Left renal cortex interstitium (tissue), 4 donors: ENCODE measurements at regions not wholly inside any gene's neighbourhood (a gene's known extent, or its start where the extent isn't known, plus 50 kb on each side); places are given as distances from the start of the nearest gene placed in this dataset.

Source experiments
- DNase-seq, 4 donors: peaks; one replicate each; pipeline ENCODE4 v3.0.0-alpha.2; 2013; ENCODE audit warnings: low read depth in 4 of 4, low spot score in 2 of 4, missing footprints in 1 of 4

DNA sequence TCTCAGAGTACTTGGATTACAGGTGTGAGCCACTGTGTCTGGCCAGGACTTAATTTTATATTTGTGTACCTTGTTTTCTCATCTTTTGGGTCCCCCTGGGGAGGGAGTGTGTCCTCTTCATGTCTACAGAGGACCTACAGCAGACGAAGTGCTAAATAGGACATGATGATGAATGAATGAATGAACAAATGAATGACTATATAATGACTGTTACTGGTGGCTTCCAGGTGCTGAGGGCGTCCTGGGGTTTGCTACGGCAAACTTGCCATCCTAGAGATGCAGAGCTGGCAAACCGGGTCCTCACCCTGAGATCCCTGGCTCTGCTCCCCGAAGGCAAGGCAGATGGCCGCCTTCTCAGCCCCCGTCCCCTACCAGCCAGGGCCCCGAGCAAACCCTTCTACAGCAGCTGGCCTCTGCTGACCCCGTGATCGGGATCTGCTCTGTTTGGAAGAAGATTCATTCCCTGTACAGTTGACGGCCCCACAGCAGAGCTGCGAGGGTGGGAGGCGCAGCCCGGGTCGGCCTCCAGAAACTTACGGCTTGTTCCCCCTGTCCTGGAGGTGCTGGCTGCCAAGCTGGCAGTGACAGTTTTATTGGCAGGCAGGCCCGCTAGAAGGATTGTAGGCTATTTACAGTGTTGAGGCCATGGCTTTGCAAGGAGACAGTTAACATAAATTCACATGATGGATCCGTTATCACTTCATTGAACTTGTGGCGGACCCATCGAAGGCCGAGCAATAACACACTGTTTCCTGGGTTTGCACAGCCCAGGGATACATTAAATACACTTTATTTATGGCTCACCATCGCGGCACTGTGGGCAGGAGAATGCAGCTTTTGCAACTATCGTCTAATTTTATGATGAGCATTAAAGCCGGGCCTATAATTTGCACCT, 197.7 kb upstream of the GSE1 start:
- no peak for DNase-seq

DNA sequence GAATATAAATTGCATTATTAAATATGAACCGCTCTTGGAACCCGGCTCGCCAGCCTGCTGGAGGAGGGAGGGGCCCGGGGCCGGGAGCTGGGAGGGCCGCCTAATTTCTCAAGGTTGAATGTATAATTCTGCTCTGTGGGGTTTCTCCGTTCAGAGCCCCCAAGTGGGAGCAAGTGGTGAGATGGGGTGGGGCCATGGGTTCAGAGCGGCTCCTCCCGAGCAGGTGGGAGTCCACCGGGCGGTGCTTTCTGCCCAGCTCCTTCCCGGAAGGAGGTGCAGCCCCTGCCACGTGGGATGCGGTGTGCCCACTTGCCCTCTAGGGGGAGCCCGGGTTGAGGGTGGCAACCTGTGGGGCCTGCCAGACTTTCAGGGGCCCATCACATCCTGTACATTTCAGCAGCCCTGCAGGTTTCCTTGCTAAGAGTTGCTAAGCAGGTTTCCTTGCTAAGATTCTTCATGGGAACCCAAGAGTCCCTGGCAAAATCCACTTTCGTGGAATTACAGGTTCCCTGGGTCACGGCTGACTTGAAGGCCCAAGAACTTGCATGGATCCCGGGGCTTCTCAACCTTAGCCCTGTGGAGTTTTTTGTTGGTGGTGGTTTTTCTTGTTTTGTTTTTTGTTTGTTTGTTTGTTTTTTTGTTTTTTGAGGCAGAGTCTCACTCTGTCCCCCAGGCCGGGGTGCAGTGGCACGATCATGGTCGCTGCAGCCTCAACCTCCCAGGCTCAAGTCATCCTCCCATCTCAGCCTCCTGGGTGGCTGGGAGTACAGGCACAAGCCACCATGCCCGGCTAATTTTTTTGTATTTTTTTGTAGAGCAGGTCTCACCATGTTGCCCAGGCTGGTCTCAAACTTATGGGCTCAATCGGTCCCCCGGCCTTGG, 196.7 kb upstream of the GSE1 start:
- no peak for DNase-seq

DNA sequence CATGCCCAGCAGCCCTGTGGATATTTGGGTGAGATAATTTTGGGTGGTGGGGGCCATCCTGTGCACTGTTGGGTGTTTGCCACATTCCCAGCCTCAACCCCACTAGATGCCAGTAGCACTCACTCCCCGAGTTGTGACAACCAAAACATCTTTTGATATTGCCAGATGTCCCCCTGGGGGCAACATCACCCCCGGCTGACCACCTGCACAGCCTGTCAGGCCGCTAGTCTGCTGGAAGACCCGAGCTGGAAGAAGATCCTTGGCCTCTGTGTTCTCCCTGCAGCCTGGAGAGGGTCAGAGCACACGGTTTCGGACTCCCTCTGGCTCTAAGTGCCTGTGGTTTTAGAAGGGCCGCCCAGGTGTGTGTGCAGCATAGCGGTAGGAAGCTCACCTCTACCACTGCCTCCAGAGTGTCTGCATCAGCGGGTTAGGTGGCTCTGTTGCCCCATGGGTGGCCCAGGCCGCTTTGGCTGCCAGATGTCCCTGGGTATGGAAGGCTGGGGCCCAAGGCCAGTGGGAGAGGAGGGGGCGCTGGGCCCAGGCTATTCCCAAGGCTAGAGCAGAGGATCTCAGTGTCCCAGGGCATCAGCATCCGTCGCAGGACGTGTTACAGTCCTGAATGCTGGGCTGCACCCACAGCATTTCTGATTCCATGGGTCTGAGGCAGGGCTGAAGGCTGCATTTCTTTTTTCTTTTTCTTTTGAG, 195.8 kb upstream of the GSE1 start:
- no peak for DNase-seq

DNA sequence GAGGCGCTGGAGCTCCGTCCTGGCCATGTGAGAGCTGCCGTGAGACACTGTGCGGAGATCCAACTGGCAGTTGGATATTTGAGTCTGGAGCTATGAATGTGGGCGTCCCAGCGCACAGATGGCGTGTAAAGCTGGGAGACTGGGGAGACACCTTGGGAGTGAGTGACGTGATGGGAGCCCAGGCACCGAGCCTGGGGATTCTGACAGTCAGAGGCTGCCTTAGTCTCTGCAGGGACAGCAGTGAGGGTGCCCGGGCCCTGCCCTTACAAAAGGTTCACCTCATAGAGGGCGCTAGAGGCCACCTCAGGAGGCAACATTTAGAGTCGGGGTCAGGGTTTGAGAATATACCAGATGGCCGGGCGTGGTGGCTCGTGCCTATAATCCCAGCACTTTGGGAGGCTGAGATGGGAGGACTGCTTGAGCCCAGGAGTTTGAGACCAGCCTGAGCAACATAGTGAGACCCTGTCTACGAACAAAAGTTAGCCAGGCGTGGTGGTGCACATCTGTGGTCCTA, 194.1 kb upstream of the GSE1 start:
- DNase-seq: no peak

DNA sequence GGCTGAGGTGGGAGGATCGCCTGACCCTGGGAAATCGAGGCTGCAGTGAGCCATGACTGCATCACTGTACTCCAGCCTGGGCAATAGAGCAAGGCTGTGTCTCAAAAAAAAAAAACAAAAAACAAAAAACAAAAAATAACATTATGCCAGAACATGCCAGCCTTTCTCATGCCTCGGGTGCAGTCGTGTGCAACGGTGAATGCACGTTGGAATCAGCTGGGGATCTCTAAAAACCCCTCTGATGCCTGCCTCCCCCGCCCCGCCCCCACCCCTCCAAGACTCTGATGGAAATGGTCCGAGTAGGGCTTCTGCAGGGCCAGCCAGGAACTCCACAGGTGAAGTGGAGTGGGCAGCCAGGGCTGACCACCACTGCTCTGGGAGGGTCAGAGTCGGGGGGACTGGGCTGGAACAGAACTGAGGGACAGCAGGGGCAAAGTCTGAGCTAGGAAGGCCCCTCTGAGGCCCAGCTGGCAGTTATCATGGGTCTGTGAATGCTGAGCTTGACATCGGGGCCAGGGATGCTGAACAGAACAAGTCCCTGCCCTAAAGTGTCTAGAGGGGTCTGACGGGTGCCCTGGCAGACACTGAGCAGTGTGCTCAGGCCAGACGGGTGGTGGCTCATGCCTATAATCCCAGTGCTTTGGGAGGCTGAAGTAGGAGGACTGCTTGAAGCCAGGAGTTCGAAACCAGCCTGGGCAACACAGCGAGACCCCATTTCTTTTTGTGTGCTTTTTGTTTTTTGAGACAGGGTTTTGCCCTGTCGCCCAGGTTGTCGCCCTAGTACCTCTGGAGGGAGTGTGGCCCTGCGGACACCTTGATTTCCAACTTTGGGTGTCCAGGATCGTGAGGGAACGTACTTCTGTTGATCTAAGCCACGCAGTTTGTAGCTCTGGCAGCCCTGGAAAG, 193.4 kb upstream of the GSE1 start:
- DNase-seq: no peak

DNA sequence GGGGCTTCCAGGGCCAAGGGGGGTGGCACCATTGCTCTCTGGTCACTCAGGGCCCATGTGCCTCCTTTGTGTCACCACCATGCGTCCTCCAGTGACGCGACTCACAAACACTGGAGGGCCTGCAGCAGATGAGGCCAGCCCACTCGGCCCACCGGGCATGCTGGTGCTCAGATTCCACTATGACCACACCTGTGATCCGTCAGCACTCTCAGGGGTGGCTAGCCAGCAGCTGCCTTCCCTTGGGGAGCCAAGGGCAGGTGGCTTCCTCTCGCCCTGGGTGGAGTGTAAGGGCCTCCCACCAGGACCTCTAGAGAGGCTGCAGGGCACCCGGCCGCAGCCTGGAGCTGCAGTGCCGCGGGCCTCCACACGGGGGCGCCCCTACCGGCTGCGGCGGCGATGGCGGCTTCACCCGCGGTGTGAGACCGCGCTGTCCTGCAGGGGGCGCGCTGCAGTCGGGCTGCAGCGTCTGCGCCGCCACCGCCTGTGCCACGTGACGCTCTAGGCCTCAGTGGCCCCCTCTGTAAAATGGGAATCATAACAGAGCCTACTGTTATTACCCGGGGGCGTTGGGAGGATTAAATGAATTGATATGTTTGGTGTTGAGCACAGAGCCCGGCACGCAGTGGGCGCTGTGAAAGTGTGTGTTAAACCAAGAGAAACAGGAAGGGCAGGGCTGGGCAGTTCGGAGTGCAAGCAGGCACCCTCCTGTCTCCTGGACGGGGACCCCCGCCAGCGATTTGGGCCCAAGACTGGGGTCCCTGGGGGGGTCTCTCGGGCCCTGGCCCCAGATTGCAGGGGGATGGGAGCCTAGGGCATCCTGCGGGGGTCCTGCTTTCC, 192.4 kb upstream of the GSE1 start:
- no peak for DNase-seq

DNA sequence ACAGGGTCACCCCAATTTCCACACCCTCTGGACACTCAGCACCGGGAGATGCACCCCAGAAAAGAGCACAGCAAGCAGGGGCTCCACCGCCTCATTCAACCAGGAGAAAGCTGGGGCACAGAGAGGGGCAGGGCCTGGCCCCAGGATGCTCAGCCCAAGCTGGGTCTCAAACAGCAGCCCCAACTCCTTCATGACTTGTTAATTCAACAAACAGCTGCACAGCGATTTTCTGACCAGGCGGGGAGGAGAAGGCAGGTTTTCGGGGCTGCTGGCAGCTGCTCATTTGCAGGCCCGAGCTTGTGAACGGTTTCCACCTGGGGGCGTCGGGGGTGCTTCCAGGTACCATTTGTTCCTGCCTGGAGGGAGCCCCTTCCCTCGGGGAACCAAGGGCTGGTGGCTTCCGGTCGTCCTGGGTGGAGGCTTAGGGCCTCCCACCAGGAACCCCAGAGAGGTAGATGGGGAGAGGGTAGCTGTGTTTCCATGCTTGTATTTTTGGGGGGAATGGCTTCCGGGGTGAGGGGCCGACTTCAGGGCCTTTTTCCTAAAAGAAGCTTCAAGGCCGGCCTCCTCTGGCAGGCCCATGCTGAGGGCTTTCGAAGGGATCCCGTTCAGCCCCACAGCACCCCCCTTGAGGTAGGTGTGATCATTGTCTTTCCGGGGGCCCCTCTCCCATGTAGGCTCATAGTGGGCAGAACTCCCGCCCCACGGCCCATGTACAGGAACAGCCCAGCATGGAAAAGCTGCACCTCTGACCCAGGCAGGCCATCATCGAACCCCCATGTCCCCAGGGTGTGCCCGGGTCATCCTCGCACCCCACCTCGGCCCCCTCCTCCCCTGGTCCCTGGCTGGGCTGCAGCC, 191.6 kb upstream of the GSE1 start:
- no peak for DNase-seq

DNA sequence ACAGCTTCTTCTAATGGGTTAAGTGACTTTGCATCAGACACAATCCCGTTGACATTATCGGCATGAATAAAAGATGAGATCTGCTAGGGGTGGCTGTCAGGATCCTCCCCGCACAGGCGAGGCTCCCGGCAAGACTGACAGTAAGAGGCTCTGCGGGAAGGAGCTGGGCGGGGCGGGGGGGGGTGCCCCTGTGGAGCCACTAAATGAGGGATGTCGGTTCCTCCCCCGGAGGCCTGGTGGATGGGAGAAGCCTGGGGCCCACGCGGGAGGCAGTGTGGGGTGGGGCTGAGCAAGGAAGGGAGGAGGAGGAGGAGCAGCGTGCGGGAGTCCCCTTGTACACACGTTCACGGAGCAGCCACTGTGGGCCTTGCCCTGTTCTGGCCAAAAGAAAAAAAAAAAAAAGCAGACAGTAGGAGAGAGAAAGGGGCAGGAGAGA, 190.9 kb upstream of the GSE1 start:
- DNase-seq: no peak

DNA sequence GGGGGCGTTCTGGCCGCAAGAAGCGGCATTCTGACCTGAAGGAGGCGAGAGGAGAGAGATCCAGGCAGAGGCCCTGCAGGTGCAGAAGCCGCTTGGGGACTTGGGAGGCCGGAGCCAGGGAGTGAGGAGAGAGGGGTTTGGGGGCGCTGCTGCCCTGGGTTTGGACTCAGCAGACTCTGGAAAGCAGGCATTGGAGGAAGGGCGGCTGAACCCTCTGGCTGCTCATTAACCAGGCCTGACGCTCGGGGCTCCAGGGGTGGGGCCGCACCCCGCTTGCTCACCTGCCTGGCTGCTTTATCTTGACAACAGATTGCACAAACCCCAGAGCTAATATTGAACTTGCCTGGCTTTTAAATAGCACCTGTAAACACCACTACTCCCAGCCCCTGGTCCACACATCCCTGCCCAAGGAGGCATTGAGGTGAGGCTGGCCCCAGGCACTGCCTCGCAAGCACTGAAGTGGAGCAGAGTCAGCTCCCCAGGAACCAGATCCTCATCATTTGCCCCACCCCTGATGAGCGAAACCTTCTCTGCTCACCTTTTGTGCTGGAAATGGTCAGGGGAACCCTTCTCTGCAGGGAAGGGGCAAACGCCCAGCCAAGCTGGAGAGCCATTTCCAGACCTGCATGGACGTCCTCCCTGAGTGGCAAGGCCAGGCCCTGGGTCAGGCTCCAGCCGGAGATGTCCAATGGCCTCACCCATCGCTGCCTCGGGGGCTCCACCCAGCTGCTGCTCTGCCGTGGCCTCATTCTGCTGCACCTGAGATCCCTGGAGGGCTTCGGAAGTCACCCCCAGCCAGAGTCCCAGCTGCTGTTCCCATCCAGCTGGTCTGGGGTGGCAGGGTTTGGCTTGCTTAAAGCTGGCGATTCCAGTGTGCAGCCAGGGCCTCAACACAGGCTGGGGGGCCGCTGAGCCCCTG, 190.2 kb upstream of the GSE1 start:
- no peak for DNase-seq

DNA sequence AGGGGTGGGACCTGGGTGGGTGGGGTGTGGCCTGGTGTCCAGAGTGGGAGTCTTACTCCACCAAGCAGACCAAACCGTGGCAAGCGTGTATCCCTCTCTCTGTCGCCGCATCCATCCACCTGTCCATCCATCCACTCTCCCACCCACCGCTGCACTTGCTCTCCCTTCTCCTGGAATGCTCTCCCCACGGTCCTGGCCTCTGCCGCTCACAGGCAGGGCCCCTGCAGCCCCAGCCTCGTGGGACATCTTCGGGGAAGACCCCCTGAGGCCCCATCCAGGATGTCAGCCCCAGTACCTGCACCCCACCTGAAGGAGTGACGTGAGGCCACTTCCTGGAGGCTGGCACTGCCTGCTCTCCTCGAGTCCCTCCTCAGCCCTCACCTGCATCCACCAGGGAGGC, 189.5 kb upstream of the GSE1 start:
- DNase-seq: no peak

DNA sequence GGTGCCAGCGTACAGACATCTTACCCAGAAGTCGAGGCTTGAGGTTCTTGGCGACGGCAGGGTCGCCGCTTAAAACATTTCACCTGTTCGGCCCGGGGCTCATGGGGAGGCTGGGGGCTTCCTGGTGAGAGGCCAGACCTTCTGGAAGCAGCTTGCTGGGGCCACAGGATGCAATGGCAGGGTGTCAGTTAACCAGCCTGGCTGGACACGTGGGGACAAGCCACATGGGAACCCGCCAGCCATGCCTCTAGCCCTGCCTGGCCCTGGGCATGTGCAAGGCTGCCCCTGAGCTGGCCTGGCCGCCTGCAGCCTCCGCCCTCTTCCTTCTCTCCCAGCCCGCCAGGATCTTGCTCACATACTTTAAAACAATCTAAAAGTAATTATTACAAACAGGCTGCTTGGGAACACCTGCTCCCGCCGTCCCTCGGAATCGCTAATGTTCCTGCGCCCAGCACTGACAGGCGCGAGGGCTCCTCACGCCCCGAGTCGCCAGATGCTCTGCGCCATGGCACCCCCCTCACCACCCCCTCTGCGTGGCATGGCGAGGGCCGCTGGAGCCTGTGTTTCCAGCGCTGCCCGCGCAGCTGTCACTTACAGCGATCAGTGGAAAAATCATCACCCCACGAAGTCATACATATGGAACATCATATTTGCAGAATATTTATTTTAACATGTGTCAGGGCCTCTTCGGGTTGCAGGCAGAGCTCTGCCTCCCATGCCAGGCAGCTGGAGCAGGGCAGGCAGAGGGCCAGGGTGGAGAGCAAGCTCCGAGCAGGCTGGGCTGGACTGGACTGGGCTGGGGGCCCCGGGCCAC, 188.7 kb upstream of the GSE1 start:
- no peak for DNase-seq

DNA sequence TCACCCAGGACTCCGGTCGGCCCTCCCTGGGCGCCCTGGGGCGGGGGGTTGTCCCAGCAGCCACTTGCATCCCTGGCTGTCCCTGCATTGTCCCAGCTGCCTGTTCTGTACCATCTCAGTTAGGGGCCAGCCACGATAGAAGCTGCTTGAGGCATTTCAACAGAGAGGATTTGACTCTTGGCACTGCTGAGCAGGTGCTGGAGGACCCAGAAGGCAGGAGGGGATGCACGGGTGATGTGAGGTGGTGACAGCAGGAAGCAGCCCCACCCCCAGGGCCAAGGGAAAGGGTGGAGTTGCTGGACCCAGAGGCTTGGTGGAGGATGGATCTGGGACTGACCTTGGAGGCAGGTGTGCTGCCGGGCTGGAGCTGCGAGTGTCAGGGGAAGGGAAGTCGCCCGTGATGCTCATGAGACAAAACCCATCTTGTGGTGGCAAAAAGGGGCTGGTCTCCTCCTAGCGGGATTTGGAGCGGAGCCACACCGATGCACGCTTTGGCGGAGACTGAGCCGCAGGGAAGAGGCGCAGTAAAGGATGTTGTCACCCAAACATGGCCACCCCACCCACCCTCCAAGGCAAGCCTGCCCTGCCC, 188.0 kb upstream of the GSE1 start:
- DNase-seq: no peak

DNA sequence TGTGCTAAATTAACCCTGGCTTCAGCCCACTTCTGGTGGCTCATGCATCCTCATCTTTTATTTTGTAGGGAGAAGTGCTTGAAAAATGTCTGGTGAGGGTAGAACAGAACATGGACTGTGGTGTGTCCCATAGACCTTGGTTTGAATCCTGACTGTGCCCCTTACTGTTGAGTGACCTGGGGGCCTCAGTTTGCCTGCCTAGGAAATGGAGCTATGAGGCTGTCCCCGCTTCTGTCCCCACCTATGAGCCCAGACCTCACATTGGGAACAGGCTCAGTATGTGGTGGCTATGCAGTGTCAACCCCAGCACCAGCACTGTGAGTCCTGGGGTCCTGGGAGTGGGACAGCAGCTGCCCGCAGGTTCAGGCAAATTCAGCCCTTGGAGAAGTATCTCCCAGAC, 186.3 kb upstream of the GSE1 start:
- no peak for DNase-seq

DNA sequence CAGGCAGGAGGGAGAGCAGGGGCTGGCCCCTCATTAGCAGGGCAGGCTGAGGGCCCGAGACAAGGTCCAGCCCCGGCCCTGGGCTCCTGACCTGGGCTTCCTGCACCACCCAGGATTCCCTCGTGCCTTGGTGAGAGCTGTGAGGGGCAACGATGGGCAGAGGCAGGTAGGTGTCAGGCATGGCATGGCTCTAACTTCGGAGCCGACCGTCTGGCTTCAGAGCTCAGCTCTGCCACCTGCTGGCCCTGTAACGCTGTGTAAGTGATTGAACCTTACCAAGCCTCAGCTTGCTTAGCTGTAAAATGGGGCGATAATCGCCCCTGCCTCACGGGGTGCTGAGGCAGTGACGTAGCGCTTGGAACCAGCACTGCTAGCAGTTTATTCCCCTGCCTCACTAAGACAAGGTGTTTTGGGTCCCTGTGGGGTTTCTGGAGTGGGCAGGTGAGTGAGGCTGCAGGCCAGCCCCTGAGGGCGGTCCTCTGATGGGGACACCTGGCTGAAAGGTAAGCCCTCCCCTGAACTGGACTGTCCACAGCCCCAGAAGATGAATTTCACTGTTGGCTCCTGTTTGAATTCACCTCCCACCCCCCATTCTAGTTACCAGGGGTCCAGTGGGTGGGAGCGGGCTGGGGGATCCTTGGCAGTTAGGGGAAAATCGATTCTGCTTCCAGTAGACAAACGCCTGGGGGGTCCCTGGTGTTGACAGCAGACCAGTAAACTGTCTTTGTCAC, 184.8 kb upstream of the GSE1 start:
- no peak for DNase-seq
